ENCODE measurements at regions not wholly inside any gene's neighbourhood (a gene's known extent, or its start where the extent isn't known, plus 50 kb on each side); places are given as distances from the start of the nearest gene placed in this dataset.

DNA sequence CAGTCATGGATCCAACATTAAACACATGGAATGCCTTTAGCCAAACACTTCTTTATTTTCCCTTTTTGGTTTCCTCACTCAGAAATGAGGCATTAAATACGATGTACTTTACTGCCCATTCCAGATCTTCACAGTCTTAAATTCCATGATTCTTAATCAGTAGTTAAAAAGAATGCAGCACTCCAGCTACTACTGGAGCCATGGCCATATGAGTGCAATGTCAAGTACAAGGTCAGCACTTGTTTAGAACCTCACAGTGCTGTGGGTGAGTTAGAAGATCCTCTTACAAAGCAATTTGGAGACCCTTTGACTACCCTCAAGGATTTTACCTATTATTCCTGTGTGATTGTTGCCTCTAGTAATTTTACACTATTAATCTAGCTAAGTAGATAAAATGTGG is 550.3 kb upstream of the LRRTM1 start:
- TF ChIP-seq ZNF510 (tag by site-specific recombination; IDR thresholded peaks at IDR 0.05; ENCODE audit: insufficient replicate concordance), result no peak
- TF ChIP-seq HOXD13 (CRISPR knock-in tag; IDR thresholded peaks at IDR 0.05; ENCODE audit: borderline replicate concordance), result no peak
- TF ChIP-seq ZNF660 (tag by site-specific recombination; IDR thresholded peaks at IDR 0.05), result no peak
- TF ChIP-seq ZNF558 (tag by site-specific recombination; IDR thresholded peaks at IDR 0.05), result no peak
- no peak for TF ChIP-seq ZNF366 (tag by site-specific recombination; conservative IDR thresholded peaks at IDR 0.05)
- TF ChIP-seq, protein P1, sequence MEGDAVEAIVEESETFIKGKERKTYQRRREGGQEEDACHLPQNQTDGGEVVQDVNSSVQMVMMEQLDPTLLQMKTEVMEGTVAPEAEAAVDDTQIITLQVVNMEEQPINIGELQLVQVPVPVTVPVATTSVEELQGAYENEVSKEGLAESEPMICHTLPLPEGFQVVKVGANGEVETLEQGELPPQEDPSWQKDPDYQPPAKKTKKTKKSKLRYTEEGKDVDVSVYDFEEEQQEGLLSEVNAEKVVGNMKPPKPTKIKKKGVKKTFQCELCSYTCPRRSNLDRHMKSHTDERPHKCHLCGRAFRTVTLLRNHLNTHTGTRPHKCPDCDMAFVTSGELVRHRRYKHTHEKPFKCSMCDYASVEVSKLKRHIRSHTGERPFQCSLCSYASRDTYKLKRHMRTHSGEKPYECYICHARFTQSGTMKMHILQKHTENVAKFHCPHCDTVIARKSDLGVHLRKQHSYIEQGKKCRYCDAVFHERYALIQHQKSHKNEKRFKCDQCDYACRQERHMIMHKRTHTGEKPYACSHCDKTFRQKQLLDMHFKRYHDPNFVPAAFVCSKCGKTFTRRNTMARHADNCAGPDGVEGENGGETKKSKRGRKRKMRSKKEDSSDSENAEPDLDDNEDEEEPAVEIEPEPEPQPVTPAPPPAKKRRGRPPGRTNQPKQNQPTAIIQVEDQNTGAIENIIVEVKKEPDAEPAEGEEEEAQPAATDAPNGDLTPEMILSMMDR (tag by site-specific recombination; IDR thresholded peaks at IDR 0.05), result no peak
- TF ChIP-seq TSHZ1 (tag by site-specific recombination; IDR thresholded peaks at IDR 0.05; ENCODE audit: borderline replicate concordance), result no peak
- TF ChIP-seq HOXA7 (CRISPR knock-in tag; IDR thresholded peaks at IDR 0.05; ENCODE audit: borderline replicate concordance), result no peak

All from HEK293 (cell line).